ENCODE measurements at regions not wholly inside any gene's neighbourhood (a gene's known extent, or its start where the extent isn't known, plus 50 kb on each side); places are given as distances from the start of the nearest gene placed in this dataset.

DNA sequence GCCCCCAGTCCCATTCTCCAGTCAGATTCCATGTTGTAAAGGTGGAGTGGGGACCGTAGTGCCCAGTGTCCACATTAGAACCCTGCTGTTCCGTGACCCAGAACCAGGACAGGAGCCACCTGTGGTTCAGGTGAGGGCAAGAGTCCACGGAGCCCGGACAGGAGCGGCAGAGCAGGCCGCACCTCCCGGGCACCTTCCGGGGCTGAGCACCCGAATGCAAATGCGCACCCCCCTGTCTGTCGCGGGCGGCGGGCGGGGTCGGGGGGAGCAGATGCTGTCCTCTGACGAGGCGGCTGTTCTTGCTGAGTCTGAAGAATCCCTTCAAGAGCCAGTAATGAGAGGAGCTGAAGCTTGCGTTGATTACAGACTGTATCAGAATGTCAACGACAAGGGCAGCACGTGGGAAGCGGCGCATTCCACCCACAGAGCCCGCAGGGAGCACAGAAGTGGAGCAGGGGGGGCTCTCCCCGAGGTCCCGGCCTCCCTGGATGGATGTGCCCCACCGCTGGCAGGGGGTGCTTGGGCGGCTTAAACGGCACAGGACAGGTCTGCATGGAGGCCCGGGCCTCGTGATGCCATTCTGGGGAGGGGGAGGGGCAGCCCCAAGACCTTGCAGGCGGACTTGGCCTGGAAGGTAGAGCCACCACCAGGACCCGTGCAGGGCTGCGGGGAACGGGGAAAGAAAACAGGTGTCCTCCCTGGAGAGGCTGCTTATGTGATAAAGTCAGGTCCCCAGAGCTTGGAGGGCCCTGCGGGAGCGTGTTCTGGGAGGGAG, 407.5 kb upstream of the RNF32 start:
- ChIA-PET POLR2A (ENCODE audit: low non-redundant PET) (no interaction called here), CTCF (no interaction called here)
- TF ChIP-seq, protein P1, sequence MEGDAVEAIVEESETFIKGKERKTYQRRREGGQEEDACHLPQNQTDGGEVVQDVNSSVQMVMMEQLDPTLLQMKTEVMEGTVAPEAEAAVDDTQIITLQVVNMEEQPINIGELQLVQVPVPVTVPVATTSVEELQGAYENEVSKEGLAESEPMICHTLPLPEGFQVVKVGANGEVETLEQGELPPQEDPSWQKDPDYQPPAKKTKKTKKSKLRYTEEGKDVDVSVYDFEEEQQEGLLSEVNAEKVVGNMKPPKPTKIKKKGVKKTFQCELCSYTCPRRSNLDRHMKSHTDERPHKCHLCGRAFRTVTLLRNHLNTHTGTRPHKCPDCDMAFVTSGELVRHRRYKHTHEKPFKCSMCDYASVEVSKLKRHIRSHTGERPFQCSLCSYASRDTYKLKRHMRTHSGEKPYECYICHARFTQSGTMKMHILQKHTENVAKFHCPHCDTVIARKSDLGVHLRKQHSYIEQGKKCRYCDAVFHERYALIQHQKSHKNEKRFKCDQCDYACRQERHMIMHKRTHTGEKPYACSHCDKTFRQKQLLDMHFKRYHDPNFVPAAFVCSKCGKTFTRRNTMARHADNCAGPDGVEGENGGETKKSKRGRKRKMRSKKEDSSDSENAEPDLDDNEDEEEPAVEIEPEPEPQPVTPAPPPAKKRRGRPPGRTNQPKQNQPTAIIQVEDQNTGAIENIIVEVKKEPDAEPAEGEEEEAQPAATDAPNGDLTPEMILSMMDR (conservative IDR thresholded peaks at IDR 0.05; ENCODE audit: low read depth): no peak

DNA sequence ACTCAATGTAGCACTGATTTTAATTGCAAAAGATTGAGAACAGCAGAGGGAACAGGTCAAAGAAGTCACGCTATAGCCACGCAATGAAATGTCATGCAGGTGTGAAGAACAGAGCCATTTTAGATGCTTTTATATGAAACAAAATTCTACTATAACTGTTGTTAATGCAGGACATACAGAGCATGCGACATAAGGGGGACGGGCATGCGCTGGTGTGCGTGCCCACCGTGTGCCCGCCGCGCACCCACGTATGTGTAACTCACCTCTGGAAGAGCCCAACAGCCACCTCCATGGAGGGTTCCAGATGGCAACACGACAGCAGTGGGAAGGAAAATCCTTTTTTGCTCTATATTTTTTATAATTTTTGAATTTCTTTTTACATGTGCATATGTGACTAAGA, 410.0 kb upstream of the RNF32 start:
- TF ChIP-seq, protein P1 (conservative IDR thresholded peaks at IDR 0.05; ENCODE audit: low read depth): no peak
- ChIA-PET POLR2A (ENCODE audit: low non-redundant PET) (no interaction called here), CTCF (no interaction called here)
- DNase-seq (ENCODE audit: low spot score): no peak
- H3K27ac ChIP-seq: no peak overlapping the region

More for the DNA sequence above, 407.5 kb upstream of the RNF32 start:
- DNase-seq (ENCODE audit: low spot score): no peak
- no peak overlapping the region for H3K27ac ChIP-seq

DNA sequence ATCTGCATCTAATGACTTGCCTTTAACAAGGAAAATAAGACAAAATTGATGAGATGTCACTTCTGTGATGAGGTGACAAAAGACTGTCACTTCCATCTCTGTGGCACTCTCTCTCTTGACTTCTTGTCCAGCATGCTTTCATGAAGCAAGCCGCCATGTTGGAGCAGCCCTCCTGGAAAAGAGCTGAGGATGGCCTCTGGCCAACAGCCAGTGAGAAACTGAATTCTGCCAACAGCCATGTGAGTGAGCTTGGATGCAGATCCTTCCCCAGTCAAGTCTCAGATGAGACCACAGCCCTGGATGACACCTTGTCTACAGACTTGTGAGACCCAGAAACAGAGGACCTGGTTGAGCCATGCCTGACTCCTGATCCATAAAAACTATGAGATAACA, 412.6 kb upstream of the SHH start:
- no peak for DNase-seq (ENCODE audit: low spot score)
- H3K27ac ChIP-seq: no peak overlapping the region
- TF ChIP-seq, protein P1 (conservative IDR thresholded peaks at IDR 0.05; ENCODE audit: low read depth): no peak
- POLR2A ChIA-PET (ENCODE audit: low non-redundant PET): no interaction called here
- CTCF ChIA-PET: no interaction called here

DNA sequence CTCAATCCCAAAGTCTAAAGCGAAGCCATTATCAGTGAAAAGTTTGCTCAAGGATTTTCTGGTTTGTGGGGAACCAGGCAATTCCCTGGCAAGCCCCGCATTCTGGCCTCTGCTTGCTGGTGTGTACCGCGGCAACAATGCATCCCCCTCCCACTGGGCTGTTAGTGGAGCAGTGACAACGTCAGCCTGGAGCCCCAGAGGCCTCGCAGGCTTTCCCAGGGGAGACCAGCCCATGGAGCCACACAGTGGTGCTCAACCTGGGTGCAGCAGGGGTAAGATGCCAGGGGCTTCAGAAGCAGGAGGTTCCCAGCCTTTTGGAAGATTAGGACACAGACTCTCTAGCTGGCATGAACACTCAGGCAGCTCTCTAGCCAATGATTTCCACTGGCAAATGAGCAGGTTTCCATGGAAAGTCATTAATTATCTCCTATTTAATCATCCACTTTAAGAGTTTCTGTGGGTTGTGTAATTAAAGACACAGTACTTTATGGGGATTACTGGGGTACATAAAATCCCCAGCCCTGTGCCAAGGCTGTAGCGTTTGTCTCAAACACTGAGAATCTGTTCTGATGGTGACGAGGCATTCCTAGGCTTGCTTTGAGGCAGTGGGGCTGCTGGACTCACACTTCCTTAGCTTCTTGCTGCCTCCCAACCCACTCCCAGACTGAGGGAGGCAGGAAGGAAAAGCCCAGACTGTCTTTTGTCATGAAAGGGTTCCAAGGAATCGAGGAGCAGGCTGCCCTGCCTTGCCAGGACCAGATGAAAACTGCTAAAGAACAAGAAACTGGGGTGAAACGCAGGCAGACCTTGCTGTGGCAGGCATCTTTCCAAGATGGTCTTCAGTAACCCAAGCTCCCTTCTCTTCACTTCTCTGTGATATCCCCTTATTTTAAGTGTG, 411.9 kb upstream of the SHH start:
- H3K27ac ChIP-seq: no peak overlapping the region
- TF ChIP-seq, protein P1 (conservative IDR thresholded peaks at IDR 0.05; ENCODE audit: low read depth): no peak
- no peak for DNase-seq (ENCODE audit: low spot score)
- ChIA-PET CTCF (interaction anchor here (0.6 kb wide), 1 partner anchor 412 kb away, joined by 3 read pairs; the partner anchor contains the start of gene SHH), POLR2A (ENCODE audit: low non-redundant PET) (no interaction called here)

DNA sequence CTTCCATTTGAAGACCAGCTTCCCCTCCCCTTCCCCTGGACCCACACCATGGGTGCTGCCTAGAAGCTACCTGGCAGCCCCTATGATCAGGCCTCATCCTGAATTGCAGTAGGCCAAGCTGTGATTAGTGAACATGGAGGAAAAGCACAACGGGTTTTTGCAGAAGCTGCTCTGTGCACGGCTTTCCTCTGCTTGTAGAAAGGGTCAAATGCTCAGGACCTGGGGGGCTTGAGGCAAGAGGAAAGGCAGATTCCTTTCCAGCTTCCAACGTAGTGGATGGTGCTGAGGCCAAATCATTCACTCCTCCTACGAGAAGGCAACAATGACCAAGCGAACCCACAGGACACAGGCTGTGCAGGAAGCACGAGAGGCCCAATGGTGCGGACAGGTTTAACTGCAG, 410.3 kb upstream of the SHH start:
- ChIA-PET CTCF (interaction anchor here (0.6 kb wide), 1 partner anchor 559 kb away, joined by 3 read pairs; no protein-coding TSS in a partner anchor), POLR2A (ENCODE audit: low non-redundant PET) (no interaction called here)
- no peak for DNase-seq (ENCODE audit: low spot score)
- no peak overlapping the region for H3K27ac ChIP-seq
- TF ChIP-seq, protein P1 (conservative IDR thresholded peaks at IDR 0.05; ENCODE audit: low read depth): no peak

DNA sequence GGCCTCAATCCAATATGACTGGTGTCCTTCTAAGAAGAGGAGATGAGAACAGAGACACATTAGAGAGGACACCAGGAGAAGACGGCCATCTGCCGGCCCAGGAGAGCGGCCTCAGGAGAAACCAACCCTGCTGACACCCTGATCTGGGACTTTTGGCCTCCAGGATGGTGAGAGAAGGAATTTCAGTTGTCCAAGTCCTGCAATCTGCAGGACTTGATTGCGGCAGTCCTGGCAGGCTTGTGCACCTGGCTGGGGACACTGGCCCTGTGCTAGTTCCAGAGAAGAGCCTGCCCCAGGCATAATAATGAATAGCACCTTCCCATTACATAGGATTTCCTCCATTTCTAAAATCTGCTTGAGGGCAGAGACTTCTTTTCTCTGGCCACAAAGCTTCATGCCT, 409.9 kb upstream of the SHH start:
- ChIA-PET CTCF (interaction anchor here (0.6 kb wide), 1 partner anchor 558 kb away, joined by 3 read pairs; no protein-coding TSS in a partner anchor), POLR2A (ENCODE audit: low non-redundant PET) (no interaction called here)
- TF ChIP-seq, protein P1 (conservative IDR thresholded peaks at IDR 0.05; ENCODE audit: low read depth): no peak

More for the DNA sequence above, 409.9 kb upstream of the SHH start:
- no peak for DNase-seq (ENCODE audit: low spot score)
- H3K27ac ChIP-seq: no peak overlapping the region

All from RWPE1 (cell line).